Colonic mucosa (tissue), 4 donors: ENCODE measurements at regions not wholly inside any gene's neighbourhood (a gene's known extent, or its start where the extent isn't known, plus 50 kb on each side); places are given as distances from the start of the nearest gene placed in this dataset.
A peak's percentile ranks its signal among the peaks of the same experiment; 100 is the strongest.

Experiments used
- DNase-seq: peaks from one replicate; pipeline ENCODE4 v3.0.0-alpha.2; 2020
- H3K27ac ChIP-seq: fragments of 200-600 bp; one replicate; pipeline ENCODE4 v1.8.0; 2021
- H3K27me3 ChIP-seq: fragments of 200-600 bp; one replicate; pipeline ENCODE4 v1.8.0; 2021
- H3K36me3 ChIP-seq: fragments of 200-600 bp; one replicate; pipeline ENCODE4 v1.8.0; 2021
- H3K4me1 ChIP-seq: fragments of 200-600 bp; one replicate; pipeline ENCODE4 v1.8.0; 2021; ENCODE audit warnings: mild to moderate bottlenecking
- H3K4me3 ChIP-seq: fragments of 200-600 bp; one replicate; pipeline ENCODE4 v1.8.0; 2021
- H3K9ac ChIP-seq, 2 donors: one replicate each; pipeline ENCODE4 v1.7.0; 2013; ENCODE audit warnings: control low read depth in 2 of 2, low read depth in 2 of 2, low read length in 2 of 2
- H3K9me3 ChIP-seq: fragments of 200-600 bp; one replicate; pipeline ENCODE4 v1.8.0; 2021
- CTCF ChIP-seq: fragments of 200-600 bp; IDR thresholded peaks from one replicate; pipeline ENCODE4 v1.8.0; 2022; ENCODE audit warnings: antibody characterized with exemption, mild to moderate bottlenecking
- intact Hi-C: fragments of 100-400 bp; cut with DNase I; formaldehyde crosslinking; loops from one replicate; pipeline ENCODE4 v1.14.1; 2022
- donor health status: healthy.
- donor health status: DM: no; HTN: no; CAD: no.
- donor health status: DM: no; HTN: no; CAD: no.

- no peak for DNase-seq
- Histone ChIP-seq H3K9ac (no peak overlapping the region), H3K27me3 (no peaks in the 10 kb centered on the region), H3K4me3 (no peak overlapping the region), H3K36me3 (no peaks in the 10 kb centered on the region), H3K27ac (no peak overlapping the region), H3K9me3 (no peaks in the 10 kb centered on the region), H3K4me1 (no peaks in the 10 kb centered on the region)
- TF ChIP-seq CTCF: no peak
- intact Hi-C loops: no loop called here
Observed at GRCh38 chr15:72995849-72996248, 56.4 kb upstream of the NEO1 start.

GRCh38 chr15:72994534-72995177, 57.6 kb upstream of the NEO1 start:
- no peak overlapping the region for H3K4me3 ChIP-seq
- H3K36me3 ChIP-seq: no peaks in the 10 kb centered on the region
- H3K27ac ChIP-seq: no peak overlapping the region
- no peaks in the 10 kb centered on the region for H3K9me3 ChIP-seq
- intact Hi-C loops: no loop called here
- H3K4me1 ChIP-seq: no peaks in the 10 kb centered on the region
- TF ChIP-seq CTCF: no peak
- peak overlapping the region in 1 of 2 donors; percentile 41 for H3K9ac ChIP-seq
- DNase-seq: peak; percentile 84
- H3K27me3 ChIP-seq: no peaks in the 10 kb centered on the region

GRCh38 chr15:72992841-72993252, 59.4 kb upstream of the NEO1 start:
- no peak for DNase-seq
- no peak overlapping the region for H3K27ac ChIP-seq
- H3K27me3 ChIP-seq: no peaks in the 10 kb centered on the region
- no peak overlapping the region for H3K4me3 ChIP-seq
- H3K4me1 ChIP-seq: no peaks in the 10 kb centered on the region
- no peak for TF ChIP-seq CTCF
- no peaks in the 10 kb centered on the region for H3K9me3 ChIP-seq
- intact Hi-C loops: no loop called here
- H3K9ac ChIP-seq: peak overlapping the region in 1 of 2 donors; percentile 4
- no peaks in the 10 kb centered on the region for H3K36me3 ChIP-seq

GRCh38 chr15:72991026-72991425, 61.2 kb upstream of the NEO1 start:
- DNase-seq: no peak
- H3K27ac ChIP-seq: no peak overlapping the region
- H3K4me3 ChIP-seq: no peak overlapping the region
- no peak overlapping the region for H3K9ac ChIP-seq
- intact Hi-C loops: no loop called here
- no peaks in the 10 kb centered on the region for H3K27me3 ChIP-seq
- no peaks in the 10 kb centered on the region for H3K9me3 ChIP-seq
- H3K36me3 ChIP-seq: no peaks in the 10 kb centered on the region
- TF ChIP-seq CTCF: no peak
- no peaks in the 10 kb centered on the region for H3K4me1 ChIP-seq

GRCh38 chr15:72983801-72984545, 68.3 kb upstream of the NEO1 start:
- intact Hi-C loops: no loop called here
- H3K27ac ChIP-seq: no peak overlapping the region
- H3K4me1 ChIP-seq: no peaks in the 10 kb centered on the region
- no peak overlapping the region for H3K9ac ChIP-seq
- no peak for TF ChIP-seq CTCF
- H3K4me3 ChIP-seq: no peak overlapping the region
- no peak for DNase-seq
- H3K9me3 ChIP-seq: no peaks in the 10 kb centered on the region
- H3K27me3 ChIP-seq: no peaks in the 10 kb centered on the region
- no peaks in the 10 kb centered on the region for H3K36me3 ChIP-seq
